HG03280 (cell line): ENCODE measurements at regions not wholly inside any gene's neighbourhood (a gene's known extent, or its start where the extent isn't known, plus 50 kb on each side); places are given as distances from the start of the nearest gene placed in this dataset.

Experiments used
- ATAC-seq: cut with Tn5 transposase; IDR thresholded peaks from one replicate; pipeline ENCODE4 v1.9.1; 2021; ENCODE audit warnings: mild to moderate bottlenecking, moderate library complexity; ENCODE audit not compliant: unreplicated experiment

DNA sequence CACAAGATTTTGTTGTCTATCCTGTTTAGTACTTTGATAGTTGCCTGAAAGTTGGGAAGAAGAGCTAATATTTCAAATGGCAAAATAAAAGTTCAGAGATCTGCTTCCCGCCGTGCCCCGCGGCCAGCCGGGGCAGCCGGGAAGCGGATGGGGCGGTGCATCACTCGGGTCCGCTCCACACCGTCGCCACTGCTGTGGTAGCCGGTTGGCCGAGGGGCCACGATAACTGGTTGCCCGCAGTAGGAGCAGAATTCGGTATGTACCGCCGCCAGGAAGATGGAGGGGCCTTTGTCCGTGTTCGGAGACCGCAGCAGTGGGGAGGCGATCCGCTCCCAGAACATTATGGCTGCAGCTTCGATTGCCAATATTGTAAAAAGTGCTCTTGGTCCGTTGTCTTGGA lies 427.2 kb upstream of the PDE3A start:
- no peak for ATAC-seq

DNA sequence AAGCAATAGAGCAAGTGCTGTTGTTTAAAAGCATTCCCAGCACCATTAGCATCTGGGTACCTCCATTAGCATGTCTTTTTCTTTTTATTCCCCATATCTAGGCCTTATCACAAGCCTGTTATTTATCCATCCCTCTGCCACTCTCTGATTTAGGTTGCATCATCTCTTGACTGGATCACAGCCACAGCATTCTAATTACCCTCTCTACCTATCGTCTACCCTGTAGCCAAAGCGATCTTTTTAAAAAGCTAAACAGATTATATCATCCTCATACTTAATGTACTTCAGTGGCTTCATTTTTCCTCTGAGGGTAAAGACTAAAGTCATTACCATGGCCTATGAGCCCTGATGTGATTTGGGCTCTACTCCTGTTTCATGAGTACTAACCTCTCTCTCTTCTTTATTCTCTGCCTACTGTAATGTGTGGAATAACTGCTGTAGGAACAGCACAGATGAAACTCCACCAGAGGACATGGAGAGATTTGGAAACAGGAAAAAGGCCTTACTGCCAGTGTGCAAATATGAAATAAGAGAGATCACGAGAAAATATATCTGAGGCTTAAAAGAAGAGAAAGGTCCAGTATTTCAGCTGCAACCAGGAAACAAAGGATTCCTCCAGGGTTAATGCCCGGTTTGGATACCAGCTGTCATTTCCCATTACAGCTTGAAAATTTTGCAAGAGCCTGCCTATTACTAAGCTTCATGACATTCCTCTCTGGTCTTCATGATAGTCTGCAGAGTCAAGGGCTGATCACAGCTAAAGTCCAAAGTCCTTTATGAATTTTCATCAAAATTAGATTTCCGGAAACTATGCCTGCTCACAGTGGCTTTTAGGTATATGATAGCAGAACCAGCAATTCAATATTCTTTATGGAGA lies 422.5 kb upstream of the PDE3A start:
- ATAC-seq = no peak

DNA sequence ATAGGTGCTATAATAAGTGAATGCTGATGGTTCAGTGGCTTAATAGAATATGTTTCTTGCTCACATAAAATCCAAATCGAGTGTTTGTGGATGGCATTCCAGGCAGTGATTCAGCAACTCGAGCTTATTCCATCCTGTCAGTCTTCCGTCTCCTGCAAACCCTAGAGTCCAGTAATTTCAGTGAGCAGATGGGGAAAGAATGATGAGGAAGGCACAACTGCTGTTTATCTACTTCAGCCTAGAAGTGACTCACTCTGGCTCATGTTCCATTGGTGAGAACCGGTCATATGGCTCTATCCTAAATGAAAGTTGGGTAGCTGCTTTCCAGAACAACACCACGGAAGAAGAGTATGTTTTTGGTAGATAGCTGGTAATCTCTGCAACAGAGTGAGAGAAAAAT lies 421.8 kb upstream of the PDE3A start:
- ATAC-seq = no peak

DNA sequence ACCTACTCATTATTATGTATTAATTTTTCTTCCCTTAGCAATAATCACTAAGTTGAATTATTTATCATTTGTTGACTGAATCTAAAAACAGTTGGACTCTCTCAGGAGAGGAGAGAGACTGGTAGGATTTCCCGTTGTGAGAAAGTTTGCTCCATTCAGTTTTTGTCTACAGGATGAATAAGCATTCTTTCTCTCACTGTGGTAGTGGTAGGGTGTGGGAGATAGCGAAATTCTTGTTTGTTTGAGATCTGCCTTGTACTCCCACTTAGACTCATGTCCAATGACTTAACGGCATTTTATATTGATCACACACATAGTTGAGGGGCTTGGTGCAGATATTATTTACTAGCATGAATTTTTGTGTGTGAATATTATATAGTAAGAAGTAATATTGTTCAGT lies 421.0 kb upstream of the PDE3A start:
- ATAC-seq = no peak

DNA sequence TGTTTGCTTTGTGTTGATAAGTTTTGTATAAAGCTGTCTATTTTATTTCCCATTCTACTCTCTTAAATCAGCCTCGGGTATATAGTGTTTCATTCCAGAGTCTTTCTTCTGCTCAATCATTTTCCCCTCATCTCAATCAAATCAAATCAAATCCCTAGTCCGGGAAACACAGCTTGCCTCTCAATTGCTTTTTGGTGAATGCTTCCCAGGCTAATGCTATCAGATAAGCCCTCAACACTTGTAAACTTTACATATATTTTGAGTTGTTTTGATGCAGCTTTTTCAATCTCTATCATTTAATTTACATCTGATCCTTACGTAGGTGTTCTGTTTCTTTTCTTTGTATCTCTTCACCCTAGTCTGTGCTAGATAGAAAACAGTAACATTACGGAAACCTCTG lies 416.7 kb upstream of the PDE3A start:
- ATAC-seq = no peak

DNA sequence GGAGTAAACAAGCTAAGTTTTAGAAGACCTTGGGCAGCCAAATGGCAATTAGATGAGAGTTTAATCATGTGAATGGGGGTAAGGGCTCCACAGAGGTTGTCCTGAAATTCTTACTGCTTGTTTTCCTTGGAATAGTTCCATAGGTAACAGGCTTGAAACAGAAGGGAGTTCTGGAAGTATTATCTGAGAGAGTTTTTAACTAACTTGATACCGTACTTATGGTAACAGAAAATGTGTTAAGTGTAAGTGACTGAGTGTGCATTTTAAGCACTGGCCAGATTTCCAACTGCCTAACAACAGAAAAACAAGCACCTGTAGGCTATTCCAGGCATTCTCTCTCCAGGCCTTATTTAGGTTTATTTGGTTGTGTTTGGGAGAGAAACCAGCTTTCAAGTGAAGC lies 414.6 kb upstream of the PDE3A start:
- ATAC-seq = no peak

DNA sequence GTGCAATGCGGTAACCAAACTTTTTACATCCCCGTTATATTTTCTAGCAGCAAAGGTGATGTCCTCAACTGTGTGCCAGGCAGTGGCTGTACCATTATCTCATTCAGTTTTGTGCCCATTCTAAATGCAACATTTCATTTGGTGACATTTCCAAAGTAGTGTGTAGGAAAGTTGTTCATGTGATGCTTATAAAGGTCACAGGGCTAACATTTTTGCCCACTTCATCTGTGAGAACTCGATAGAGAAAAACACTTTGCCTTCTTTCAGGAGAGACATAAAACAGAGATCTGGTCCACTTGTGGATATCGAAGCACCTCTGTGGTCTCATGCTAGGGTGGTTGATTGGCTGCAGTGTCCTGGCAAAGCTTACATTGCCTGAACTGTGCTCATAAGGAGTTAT lies 414.2 kb upstream of the PDE3A start:
- no peak for ATAC-seq

DNA sequence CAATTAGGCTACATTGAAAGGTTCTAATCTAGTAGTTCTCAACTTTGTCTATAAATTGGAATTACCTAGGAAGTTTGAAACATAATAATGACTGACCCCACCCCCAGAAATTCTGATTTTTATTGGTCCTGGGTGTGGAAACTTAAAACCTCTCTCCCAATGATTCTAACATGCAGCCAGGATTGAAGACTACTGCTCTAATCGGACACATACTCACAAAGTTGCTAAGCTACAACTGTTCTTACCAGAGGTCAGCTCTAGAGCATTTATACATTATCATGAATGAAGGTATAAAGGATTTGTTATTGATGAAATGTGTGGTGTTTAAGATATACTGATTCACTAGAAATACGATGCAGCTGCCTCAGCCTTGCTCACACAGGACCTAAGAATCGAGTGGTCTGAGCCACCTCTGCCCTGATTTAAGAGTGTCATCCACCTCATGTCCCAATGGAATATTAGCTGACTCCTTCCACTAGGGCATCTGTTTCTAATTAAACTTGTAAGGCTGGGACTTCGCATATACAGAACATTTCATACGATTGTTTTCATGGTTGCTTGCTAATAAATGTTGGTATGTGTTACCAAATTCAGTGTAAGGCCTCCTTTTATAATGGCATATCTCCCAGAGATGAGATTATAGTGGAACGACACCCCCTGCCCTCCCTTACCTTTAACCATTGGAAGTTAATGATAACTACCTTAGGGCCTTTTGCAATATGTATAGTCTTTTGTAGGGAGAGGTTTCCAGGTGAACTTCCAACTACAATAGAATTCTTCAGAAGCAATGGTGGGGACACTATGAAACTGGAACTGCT lies 410.8 kb upstream of the PDE3A start:
- ATAC-seq = no peak

DNA sequence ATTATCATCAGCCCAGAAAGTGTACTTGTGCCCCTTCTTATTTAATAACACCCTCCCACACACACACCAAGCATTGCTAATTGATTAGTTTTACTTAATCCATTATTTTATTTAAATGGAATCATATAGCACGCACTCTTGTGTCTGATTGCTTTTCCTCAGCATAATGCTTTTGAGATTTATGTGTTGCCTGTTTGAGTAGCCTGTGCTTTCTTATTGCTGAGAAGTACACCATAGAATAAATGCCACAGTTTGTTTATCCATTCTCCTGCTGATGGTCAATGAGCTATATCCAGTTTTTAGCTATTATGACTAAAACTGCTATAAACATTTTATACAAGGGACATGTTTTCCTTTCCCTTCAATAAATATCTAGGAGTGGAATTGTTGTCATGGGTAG lies 409.9 kb upstream of the PDE3A start:
- no peak for ATAC-seq

DNA sequence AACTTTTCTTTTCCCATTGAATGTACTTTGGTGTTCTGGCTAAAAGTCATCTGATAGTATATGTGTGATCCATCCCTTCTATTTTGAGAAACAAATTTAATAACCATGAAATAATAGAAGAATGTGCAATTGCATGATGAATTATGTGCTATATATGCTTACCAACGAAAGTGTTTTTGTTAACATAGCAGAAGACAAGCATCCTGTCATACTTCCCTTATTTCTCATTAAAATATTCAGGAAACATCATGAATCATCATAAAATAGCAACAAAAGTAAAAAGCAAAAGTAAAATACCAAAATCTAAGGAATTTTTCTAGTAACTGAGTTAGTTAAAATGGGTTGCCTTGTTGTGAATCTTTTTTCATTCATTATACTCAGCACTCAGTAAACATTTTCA lies 409.0 kb upstream of the PDE3A start:
- no peak for ATAC-seq

DNA sequence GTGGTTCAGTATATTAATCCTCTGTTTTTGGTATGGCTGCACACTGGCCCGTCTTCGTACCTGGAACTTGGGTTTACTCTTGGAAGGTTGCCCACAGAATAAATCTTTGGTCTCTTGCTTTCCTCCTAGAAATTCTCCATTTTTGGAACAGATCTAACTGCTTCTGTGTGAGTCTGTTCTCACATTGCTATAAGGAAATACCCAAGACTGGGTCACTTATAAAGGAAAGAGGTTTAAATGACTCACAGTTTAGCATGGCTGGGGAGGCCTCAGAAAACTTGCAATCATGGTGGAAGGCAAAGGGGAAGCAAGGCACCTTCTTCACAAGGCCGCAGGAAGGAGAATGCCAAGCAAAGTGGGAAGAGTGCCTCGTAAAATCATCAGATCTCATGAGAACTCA lies 407.8 kb upstream of the PDE3A start:
- ATAC-seq = no peak

DNA sequence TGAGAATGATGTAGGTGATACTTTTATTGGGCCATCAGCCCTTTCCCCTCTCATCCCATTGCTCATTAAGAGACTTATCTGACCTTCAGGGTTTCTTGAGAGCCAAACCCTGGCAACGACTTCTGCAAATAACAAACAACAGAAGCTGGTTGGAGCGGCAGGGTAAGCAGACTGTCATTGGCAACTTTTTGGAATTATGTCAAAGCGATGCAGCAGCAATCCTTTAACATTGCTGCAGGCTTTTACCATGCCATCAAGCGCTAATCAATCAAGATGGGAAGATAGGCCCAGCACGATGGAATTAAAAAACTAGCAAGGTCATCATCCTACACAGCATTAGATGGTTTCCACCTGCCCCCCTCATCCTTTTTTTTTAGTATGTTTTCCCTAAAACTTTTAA lies 406.1 kb upstream of the PDE3A start:
- no peak for ATAC-seq

DNA sequence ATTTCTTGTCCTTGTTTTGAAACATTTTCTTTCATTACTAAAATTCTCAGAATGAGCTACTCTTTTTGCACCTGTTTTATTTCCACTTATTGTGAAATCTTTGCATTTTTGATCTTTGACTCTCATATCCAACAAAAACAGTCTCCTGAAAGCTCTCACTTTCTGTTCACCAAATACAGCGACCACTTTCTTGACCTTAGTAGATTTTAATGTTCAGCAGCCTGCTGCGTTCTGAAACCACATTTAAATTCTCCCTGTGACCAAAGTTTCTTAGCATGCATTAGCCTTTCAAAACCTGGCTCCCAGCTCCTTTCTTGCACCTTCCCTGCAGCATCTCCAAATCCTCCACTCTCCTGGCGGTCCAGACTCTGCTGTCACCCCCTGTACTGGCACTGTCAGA lies 404.4 kb upstream of the PDE3A start:
- no peak for ATAC-seq

DNA sequence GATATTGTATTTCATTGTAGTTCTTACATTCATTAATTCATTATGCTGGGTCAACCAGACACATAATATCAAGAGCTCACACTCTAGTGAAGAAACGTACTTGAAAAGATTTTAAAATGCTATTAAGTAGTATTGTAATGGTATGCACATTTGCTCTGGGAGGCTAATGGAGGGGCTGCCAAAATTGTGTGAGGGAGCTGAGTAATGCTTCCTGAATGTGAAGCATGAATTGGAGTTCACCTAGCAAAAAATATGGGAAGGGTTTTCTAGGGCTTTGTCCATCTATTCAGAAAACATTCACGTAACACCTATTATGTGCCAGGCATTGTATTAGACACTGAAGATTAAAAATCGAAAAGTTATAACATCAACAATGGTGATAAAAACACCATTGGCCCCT lies 403.8 kb upstream of the PDE3A start:
- no peak for ATAC-seq

DNA sequence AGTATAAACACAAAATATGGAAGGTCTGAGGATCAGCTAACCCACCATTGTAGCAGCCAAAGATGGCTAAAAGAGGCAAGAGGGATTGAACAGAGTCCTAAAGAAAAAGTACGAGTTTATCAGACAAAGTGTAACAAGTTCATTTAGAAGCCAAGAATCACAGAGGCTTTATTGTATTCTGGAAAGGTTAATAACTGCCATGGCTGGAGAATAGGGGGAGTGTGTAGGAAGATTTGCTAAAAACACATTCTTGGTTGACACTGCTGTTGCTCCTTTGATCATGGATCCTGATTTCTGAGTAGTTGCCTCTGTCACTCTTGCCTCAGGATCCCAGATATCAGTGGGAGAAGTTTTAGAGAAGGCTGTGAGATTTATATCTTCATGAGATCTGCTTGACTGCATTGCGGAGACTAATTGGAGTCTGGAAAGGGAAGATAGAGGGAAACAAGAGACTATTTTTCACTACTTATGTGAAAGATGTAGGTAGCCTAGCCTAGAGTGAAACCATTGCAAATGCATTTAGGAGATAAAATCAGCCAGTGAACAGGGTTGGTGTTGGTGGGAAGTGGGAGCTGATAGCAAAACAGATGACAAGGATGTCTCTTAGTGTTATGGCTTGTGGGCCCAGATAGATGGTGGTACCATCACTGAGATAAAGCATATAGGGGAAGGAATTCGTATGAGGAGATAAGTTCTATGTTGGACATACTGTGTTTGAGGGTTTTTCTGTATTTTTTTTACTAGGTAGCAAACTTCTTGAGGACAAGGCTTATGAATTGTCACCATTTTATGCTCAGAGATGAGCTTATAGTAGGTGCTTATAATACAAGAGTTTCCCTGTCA lies 402.9 kb upstream of the PDE3A start:
- ATAC-seq = no peak

DNA sequence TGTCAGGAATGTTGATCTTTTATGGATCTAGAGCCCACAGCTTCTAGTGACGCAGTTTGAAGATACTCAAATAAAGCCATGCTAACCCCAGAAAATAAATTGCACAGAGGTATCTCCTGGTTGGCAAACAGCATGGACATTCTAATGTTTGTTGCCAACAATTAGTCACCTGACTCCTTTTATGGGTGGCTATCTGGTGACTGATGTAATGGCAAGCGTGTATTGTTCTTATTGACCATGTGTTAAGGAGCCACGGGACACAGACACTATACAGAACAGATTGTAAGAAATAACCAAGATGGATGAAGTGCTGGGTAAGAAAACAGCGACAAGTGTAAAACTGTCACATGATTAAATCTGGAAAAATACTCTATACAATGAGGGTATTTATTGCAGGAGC lies 401.3 kb upstream of the PDE3A start:
- ATAC-seq = no peak

DNA sequence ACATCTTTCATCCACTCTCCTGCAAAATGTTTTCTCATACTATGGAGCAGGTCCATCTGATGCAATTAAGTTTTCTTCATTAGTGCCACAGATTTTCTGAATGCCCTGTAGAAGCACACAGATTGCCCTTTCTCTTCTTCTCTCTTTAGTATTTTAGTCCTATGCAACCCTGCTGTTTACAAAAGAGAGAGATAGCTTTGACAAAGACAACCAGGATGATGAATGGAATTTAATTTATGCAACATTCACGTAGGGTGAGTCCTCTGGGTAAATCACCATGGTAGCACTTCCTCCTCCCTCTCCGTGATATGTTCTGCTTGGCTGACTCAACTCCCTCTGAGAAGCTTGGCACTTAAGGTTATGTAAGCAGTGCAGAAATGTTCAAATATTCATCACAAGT lies 400.9 kb upstream of the PDE3A start:
- ATAC-seq = no peak

DNA sequence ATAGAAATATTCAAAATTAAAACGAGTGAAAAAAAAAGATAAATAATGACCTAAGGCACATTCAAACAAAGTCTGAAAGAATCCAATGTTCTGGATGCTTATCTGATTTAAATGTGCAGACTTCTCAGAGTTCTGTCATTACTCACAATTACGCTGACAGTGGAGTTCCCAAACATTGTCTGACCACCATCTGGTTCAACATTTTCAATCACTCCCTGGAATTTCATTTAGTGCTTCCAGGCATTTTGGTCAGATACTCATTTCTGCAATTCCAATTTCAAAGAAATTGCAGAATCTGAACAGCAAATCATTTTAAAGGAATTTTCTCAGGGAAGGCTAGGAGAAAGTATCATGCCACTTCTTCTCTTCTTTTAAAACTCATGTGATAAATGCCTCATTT lies 398.2 kb upstream of the PDE3A start:
- no peak for ATAC-seq

DNA sequence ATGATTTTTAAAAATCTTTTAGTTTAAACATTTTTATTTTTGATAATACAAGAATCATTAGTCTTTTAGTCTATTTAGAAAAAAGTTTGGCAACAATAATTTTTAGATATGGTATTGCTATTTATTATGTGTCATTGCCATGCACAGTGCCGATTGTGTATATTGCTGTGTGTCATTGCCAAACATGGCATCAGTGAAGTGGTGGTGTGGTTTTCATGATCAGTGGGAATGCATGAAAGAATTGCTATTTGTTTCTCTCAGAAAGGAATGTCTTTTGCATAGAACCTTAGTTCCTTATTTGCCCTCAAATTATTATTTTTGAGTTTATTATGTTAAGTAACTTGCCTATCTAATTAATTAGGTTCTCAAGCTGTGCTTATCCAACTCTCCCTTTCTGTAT lies 397.5 kb upstream of the PDE3A start:
- ATAC-seq = no peak

DNA sequence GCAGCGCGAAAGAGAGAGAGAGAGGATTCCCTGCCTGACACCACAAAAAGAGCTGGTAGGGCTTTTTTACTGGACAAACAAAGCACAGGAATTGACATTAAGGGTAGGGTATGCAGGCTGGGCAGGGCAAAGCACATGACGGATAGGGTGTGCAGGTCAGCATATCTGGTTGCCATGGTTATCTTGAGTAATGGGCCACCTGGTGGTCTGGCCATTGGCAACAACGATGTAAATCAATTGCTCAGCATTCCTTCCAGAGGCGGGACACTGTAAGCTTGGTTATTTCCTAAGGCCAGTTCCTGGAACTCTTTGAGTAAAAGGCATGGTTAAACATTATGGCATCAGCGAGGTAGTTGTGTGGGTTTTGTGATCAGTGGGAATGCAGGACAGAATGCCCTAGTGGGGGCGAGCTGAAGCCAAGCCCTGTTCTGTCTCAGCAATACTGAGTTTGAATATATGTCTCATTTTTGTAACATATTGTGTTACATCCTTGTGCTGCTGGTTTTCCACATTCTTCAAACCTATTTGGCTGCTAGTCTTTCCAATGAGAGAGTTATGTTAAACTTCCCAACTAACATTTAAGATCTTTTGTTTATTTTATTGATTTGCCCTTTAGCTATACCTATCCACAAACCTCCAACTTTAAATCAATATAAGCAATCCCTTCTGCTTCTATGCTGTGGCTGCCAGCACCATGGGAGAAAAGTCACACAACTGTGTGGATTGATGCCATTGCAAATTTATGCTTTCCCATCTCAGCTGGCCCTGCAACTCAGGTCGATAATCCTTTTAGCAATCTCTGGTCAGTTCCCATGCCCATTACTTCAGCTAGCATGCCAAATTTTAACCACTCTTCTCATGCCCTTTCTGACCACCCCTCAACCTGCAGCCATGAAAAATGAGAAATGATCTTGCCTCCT lies 396.7 kb upstream of the PDE3A start:
- no peak for ATAC-seq
